GM19193 (cell line): ENCODE measurements at regions not wholly inside any gene's neighbourhood (a gene's known extent, or its start where the extent isn't known, plus 50 kb on each side); places are given as distances from the start of the nearest gene placed in this dataset.

Experiments used
- POLR2A ChIP-seq: IDR thresholded peaks from 4 replicates; pipeline ENCODE4 v1.6.1; 2011; ENCODE audit not compliant: insufficient read depth, insufficient read length; ENCODE audit errors: extremely low read depth

DNA sequence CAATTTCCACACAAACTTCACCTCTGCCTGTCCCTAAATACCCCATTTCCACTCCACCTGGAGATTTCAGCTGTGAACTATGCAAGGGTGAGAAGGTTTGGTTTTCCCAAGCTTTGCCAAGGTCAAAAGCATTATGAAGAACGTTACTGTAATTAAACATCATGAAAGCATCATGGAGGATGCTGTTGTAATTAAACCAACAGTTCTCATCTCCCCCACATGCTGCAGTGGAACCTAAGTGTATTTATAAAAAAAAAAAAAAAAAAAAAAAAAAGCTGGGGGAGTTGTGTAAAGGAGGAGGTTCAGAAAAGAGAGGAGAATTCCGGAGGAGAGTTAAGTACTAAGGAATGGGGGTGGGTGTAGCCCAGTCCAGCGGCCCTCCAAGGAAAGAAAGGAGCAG, 474.9 kb upstream of the JARID2 start:
- no peak for TF ChIP-seq POLR2A

DNA sequence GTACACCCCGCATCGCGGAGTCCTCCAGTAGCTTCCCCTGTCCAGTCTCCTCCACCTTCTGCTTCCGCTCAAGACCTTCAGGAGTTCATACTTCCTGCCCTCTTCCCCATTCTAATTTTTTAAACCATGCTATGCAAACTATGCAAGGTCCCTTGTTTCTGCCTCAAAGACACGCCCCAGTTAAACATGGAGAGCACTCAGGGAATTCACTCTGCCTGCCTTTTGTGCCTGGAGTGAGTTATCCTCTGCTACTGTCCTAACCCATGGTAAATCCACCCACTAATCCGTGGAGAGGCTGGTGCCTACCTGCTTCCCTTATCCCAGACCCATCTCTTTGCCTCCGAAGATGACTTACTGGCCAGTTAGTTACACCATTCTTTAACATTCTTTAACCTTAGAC, 473.7 kb upstream of the JARID2 start:
- no peak for TF ChIP-seq POLR2A

DNA sequence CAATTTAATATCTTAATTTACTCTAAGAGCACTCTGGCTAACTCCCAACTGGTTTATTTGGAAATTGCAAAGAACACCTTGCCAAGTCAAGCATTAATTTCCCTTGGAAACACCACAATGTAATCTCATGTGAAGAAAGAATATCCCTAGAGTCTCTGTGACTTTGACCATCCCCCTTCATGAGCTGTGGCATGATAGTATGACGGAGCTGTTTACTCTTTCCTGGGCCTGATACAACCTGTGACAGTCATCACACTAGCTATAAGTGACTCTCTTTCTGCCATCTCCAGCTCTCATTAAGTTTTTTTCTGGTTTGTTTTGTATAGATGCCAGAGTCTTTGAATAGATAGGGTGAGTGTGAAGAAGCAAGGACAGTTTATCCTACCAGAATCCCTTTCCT, 470.3 kb upstream of the JARID2 start:
- no peak for TF ChIP-seq POLR2A

GRCh38 chr6:14776307-14776706, 469.6 kb upstream of the JARID2 start:
- TF ChIP-seq POLR2A = no peak

DNA sequence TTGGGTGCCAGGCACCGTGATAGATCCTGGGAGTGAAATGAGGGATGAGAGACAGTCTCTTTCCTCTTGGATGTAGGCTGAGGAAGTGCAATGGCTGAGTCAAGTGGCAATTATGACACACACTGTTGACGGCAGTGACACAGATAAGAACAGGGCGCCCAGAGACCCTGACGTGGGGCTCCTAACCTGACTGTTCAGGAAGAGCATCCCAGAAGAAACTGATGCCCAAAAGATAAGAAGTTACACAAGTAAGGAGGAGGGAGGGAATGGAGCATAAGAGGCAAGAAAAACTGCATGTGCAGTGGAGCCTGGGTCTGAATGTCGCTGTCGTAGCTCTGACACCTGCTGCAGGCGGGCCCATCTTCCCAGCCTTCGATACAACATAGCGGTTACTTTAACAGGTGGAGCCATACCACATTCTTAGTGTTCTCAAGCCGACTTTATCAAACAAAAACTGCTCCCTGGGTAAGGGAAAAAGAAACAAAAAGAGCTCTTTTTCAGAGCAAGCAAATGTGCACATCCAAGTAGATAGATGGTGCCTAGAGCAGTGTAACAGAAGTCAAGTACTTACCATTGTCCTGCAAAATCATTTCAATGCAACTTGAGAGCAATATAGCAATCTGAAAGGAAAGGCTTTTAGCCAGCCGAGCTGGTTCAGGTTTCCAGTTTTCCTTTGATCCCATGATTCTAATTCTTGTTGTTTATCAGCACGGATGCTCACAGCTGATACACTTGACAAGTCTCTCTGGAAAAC, 463.9 kb upstream of the JARID2 start:
- no peak for TF ChIP-seq POLR2A

- no peak for TF ChIP-seq POLR2A
Measured at GRCh38 chr6:14783594-14783993, 462.3 kb upstream of the JARID2 start.

GRCh38 chr6:14784596-14785492, 461.0 kb upstream of the JARID2 start:
- no peak for TF ChIP-seq POLR2A

DNA sequence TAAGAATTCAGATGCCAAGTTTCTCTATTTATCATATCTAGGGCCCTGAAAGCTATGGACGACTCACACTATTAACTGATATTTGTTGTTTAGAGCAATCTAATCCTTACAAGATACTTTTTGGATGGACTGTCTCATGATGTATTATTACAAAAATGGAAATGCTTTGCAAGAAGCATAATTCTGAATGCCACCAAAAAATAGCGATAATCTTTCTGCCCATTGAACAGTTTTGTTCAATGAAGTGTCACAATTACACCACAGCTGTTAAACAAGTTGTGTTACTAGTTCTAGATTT, 460.4 kb upstream of the JARID2 start:
- TF ChIP-seq POLR2A = no peak

DNA sequence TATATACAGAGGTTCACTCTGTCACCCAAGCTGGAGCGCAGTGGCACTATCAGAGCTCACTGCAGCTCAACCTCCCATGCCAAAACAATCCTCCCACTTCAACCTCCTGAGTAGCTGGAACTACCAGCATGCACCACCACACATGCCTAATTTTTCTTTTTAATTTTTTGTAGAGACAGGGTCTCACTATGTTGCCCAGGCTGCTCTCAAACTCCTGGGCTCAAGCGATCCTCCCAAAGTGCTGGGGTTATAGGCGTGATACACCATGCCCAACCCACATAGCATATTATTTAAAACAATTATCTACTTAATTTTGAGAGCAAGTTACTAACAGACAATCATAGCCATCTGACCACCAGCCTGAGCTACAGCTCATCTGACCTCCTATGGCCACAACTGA, 459.9 kb upstream of the JARID2 start:
- TF ChIP-seq POLR2A = no peak

GRCh38 chr6:14786455-14786854, 459.4 kb upstream of the JARID2 start:
- no peak for TF ChIP-seq POLR2A

GRCh38 chr6:14787250-14787649, 458.6 kb upstream of the JARID2 start:
- TF ChIP-seq POLR2A = no peak

GRCh38 chr6:14787677-14788076, 458.2 kb upstream of the JARID2 start:
- no peak for TF ChIP-seq POLR2A

DNA sequence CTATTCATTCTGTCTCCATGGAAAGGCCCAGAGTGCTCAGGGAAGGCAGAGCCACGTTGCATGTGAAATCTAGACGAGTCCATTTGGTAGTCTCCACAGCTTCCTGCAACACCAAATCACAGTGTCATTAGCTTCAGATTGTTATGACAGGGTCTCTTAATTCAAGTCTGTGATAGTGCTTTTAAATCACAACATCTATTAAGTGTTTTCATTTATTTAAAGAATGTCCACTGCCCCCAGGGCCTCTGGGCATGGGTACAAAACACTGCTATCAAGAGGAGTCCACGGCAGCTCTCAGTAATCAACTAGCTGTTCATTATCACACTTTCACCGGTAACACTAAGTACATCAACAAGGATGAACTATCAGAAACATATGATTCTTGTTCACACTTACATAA, 455.9 kb upstream of the JARID2 start:
- TF ChIP-seq POLR2A = no peak

- no peak for TF ChIP-seq POLR2A
Measured at GRCh38 chr6:14790976-14791375, 454.9 kb upstream of the JARID2 start.

- no peak for TF ChIP-seq POLR2A
Measured at GRCh38 chr6:14791526-14791925, 454.3 kb upstream of the JARID2 start.

- no peak for TF ChIP-seq POLR2A
Measured at GRCh38 chr6:14792118-14792955, 453.5 kb upstream of the JARID2 start.

DNA sequence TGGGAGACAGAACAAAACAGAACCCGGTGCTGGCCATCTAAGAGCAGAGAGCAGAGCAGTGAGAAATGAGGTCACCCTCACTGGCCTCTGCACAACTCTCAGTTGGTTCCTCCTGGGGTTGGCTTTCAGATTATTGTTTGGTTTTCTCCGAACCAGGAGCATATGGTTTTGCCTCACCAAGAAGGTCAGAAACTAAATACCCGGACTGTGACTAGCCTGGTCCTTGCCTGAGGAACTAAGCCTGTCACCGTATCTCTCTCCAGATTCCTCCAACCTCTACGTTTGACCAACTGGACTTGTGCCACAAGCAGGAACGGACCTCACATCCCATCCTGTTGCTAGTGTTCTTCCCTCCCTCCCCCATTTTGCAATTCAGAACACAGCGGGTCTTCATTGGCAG, 450.4 kb upstream of the JARID2 start:
- no peak for TF ChIP-seq POLR2A
